ENCODE measurements at regions not wholly inside any gene's neighbourhood (a gene's known extent, or its start where the extent isn't known, plus 50 kb on each side); places are given as distances from the start of the nearest gene placed in this dataset.

DNA sequence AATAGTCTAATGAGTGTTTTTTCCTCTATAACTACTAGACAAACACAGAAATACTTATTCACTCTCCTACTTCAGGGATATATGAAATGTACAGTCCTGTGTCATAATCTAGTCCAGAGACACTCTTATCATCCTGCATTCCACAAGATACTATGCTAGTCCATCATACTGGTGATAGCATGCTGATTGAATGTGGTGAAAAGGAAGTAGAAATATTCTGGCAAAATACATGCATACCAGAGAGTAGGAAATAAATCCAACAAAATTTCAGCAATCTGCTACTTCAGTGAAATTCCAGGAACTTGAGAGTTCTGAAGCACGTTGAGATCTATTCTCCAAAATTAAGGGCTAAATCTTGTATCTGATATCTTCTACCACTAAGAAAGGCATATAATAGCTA, 353.9 kb downstream of the PID1 start:
- Histone ChIP-seq H3K9me1 (replicated peaks; ENCODE audit: control insufficient read depth, extremely low read depth, insufficient read depth, low read length) (no peaks in the 10 kb centered on the region), H3K9ac (replicated peaks; ENCODE audit: extremely low read depth, insufficient read depth, low read length) (no peak overlapping the region), H3K36me3 (ENCODE audit: control insufficient read depth in 2 of 2, extremely low read depth in 1 of 2, insufficient read depth in 2 of 2, low read length in 2 of 2) (no peaks in the 10 kb centered on the region), H3K4me3 (replicated peaks in 1 of 3; ENCODE audit: insufficient read depth in 1 of 3, low read depth in 1 of 3, low read length in 3 of 3) (no peak overlapping the region), H3K4me1 (ENCODE audit: control insufficient read depth, extremely low read depth, insufficient read depth, low read length) (no peaks in the 10 kb centered on the region), H2AFZ (ENCODE audit: low read depth, low read length) (no peak overlapping the region), H3K9me3 (replicated peaks; ENCODE audit: control insufficient read depth, insufficient read depth, low read length) (no peaks in the 10 kb centered on the region), H4K20me1 (replicated peaks; ENCODE audit: control insufficient read depth, extremely low read depth, insufficient read depth, low read length) (no peaks in the 10 kb centered on the region), H3K79me2 (ENCODE audit: control insufficient read depth, insufficient read depth, low read length) (no peaks in the 10 kb centered on the region), H3K27ac (ENCODE audit: insufficient read depth, low read depth, low read length) (no peak overlapping the region), H3K27me3 (ENCODE audit: control insufficient read depth in 2 of 2, insufficient read depth in 2 of 2, low read length in 2 of 2) (no peaks in the 10 kb centered on the region), H3K4me2 (ENCODE audit: insufficient read depth, low read length) (no peak overlapping the region)
- ChIA-PET POLR2A (no interaction called here), CTCF (no interaction called here)
- no TSS peak for BruUV-seq (replicated peaks)
- FAIRE-seq (no peak), DNase-seq (ENCODE audit: low read depth, low spot score) (no peak)
- dilution Hi-C loops (cut with MboI; ENCODE audit: extremely low pct_ligation_motif_present, low sequenced_read_pairs) (no loop called here), intact Hi-C loops (cut with micrococcal nuclease) (no loop called here)
- TF ChIP-seq MAX (IDR thresholded peaks at IDR 0.05; ENCODE audit: insufficient read depth, insufficient read length): no peak
- TF ChIP-seq EZH2 (IDR thresholded peaks at IDR 0.05; ENCODE audit: borderline replicate concordance, low read depth, low read length, severe bottlenecking): no peak

GRCh38 chr2:228916416-228917090, 354.5 kb downstream of the PID1 start:
- Histone ChIP-seq H3K27me3 (ENCODE audit: control insufficient read depth in 2 of 2, insufficient read depth in 2 of 2, low read length in 2 of 2) (no peaks in the 10 kb centered on the region), H3K9ac (replicated peaks; ENCODE audit: extremely low read depth, insufficient read depth, low read length) (no peak overlapping the region), H3K4me3 (replicated peaks in 1 of 3; ENCODE audit: insufficient read depth in 1 of 3, low read depth in 1 of 3, low read length in 3 of 3) (no peak overlapping the region), H3K4me2 (ENCODE audit: insufficient read depth, low read length) (no peak overlapping the region), H3K36me3 (ENCODE audit: control insufficient read depth in 2 of 2, extremely low read depth in 1 of 2, insufficient read depth in 2 of 2, low read length in 2 of 2) (no peaks in the 10 kb centered on the region), H3K9me1 (replicated peaks; ENCODE audit: control insufficient read depth, extremely low read depth, insufficient read depth, low read length) (no peaks in the 10 kb centered on the region), H3K9me3 (replicated peaks; ENCODE audit: control insufficient read depth, insufficient read depth, low read length) (no peaks in the 10 kb centered on the region), H3K27ac (ENCODE audit: insufficient read depth, low read depth, low read length) (no peak overlapping the region), H3K4me1 (ENCODE audit: control insufficient read depth, extremely low read depth, insufficient read depth, low read length) (no peaks in the 10 kb centered on the region), H2AFZ (ENCODE audit: low read depth, low read length) (no peak overlapping the region), H4K20me1 (replicated peaks; ENCODE audit: control insufficient read depth, extremely low read depth, insufficient read depth, low read length) (no peaks in the 10 kb centered on the region), H3K79me2 (ENCODE audit: control insufficient read depth, insufficient read depth, low read length) (no peaks in the 10 kb centered on the region)
- dilution Hi-C loops (cut with MboI; ENCODE audit: extremely low pct_ligation_motif_present, low sequenced_read_pairs): no loop called here
- ChIA-PET POLR2A (no interaction called here), CTCF (no interaction called here)
- TF ChIP-seq MYC (IDR thresholded peaks at IDR 0.05; ENCODE audit: low read depth, low read length) (no peak), POLR2A (IDR thresholded peaks at IDR 0.05; ENCODE audit: low read depth, low read length) (no peak), GATA2 (IDR thresholded peaks at IDR 0.05; ENCODE audit: insufficient read depth, insufficient read length, low read depth, low read length) (no peak), POLR2AphosphoS5 (IDR thresholded peaks at IDR 0.05; ENCODE audit: insufficient read depth, low read depth, low read length) (no peak), CTCF (IDR thresholded peaks at IDR 0.05; ENCODE audit: extremely low read depth in 1 of 2, insufficient read depth in 1 of 2, low read depth in 1 of 2, low read length in 2 of 2) (no peak), FOS (IDR thresholded peaks at IDR 0.05; ENCODE audit: borderline replicate concordance, insufficient read depth, low read length) (no peak), JUN (IDR thresholded peaks at IDR 0.05; ENCODE audit: borderline replicate concordance, insufficient read depth, insufficient read length, low read depth) (no peak), EZH2 (IDR thresholded peaks at IDR 0.05; ENCODE audit: borderline replicate concordance, low read depth, low read length, severe bottlenecking) (no peak), MAX (IDR thresholded peaks at IDR 0.05; ENCODE audit: insufficient read depth, insufficient read length) (no peak)
- DNase-seq (ENCODE audit: low read depth, low spot score): no peak
- no peak for FAIRE-seq
- no TSS peak for BruUV-seq (replicated peaks)
- intact Hi-C loops (cut with micrococcal nuclease): no loop called here

Measured in endothelial cell of umbilical vein (primary cell).